ENCODE measurements at regions not wholly inside any gene's neighbourhood (a gene's known extent, or its start where the extent isn't known, plus 50 kb on each side); places are given as distances from the start of the nearest gene placed in this dataset.

DNA sequence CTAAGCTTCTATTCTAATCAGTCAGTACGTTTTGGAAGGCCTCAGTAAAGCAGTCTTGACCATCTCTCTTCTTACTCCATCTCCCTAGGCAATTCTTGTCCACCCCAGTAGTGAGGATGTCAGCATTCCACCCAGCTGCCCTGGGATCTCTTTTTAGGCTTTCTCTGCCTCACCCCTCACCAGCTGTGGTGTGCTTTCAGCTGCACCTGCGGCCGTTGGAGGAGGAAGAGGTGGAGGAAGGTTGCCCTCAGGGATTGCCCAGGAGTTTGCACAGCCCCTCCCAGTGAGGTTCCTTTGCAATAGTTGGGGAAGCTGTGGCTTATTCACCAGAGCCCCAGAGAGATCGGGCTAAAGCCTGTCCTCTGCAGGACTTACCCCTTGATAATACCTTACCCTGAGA lies 615.8 kb downstream of the BNC2 start:
- BruUV-seq (replicated peaks), result no TSS peak
- TF ChIP-seq, protein P1, sequence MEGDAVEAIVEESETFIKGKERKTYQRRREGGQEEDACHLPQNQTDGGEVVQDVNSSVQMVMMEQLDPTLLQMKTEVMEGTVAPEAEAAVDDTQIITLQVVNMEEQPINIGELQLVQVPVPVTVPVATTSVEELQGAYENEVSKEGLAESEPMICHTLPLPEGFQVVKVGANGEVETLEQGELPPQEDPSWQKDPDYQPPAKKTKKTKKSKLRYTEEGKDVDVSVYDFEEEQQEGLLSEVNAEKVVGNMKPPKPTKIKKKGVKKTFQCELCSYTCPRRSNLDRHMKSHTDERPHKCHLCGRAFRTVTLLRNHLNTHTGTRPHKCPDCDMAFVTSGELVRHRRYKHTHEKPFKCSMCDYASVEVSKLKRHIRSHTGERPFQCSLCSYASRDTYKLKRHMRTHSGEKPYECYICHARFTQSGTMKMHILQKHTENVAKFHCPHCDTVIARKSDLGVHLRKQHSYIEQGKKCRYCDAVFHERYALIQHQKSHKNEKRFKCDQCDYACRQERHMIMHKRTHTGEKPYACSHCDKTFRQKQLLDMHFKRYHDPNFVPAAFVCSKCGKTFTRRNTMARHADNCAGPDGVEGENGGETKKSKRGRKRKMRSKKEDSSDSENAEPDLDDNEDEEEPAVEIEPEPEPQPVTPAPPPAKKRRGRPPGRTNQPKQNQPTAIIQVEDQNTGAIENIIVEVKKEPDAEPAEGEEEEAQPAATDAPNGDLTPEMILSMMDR (IDR thresholded peaks at IDR 0.05), result no peak
- TF ChIP-seq TCF7L2 (IDR thresholded peaks at IDR 0.05; ENCODE audit: low read depth, low read length) (no peak), POLR2AphosphoS5 (IDR thresholded peaks at IDR 0.05; ENCODE audit: low read depth, low read length) (no peak), SIN3A (IDR thresholded peaks at IDR 0.05; ENCODE audit: borderline replicate concordance, insufficient read depth, low read depth, low read length) (no peak)
- TF ChIP-seq, protein P2, sequence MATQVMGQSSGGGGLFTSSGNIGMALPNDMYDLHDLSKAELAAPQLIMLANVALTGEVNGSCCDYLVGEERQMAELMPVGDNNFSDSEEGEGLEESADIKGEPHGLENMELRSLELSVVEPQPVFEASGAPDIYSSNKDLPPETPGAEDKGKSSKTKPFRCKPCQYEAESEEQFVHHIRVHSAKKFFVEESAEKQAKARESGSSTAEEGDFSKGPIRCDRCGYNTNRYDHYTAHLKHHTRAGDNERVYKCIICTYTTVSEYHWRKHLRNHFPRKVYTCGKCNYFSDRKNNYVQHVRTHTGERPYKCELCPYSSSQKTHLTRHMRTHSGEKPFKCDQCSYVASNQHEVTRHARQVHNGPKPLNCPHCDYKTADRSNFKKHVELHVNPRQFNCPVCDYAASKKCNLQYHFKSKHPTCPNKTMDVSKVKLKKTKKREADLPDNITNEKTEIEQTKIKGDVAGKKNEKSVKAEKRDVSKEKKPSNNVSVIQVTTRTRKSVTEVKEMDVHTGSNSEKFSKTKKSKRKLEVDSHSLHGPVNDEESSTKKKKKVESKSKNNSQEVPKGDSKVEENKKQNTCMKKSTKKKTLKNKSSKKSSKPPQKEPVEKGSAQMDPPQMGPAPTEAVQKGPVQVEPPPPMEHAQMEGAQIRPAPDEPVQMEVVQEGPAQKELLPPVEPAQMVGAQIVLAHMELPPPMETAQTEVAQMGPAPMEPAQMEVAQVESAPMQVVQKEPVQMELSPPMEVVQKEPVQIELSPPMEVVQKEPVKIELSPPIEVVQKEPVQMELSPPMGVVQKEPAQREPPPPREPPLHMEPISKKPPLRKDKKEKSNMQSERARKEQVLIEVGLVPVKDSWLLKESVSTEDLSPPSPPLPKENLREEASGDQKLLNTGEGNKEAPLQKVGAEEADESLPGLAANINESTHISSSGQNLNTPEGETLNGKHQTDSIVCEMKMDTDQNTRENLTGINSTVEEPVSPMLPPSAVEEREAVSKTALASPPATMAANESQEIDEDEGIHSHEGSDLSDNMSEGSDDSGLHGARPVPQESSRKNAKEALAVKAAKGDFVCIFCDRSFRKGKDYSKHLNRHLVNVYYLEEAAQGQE (IDR thresholded peaks at IDR 0.05; ENCODE audit: insufficient read depth in 1 of 2, low read depth in 2 of 2, low read length in 1 of 2), result no peak
- no peaks in the 10 kb centered on the region for H3K36me3 ChIP-seq (ENCODE audit: control insufficient read depth, insufficient read depth, low read length)
- no peaks in the 10 kb centered on the region for H3K4me1 ChIP-seq (ENCODE audit: control insufficient read depth, insufficient read depth, low read length)
- H3K4me3 ChIP-seq (ENCODE audit: low read depth in 2 of 2, low read length in 2 of 2), result no peak overlapping the region
- no peaks in the 10 kb centered on the region for H3K27me3 ChIP-seq (ENCODE audit: control insufficient read depth, insufficient read depth, low read length)
- no peak for DNase-seq (ENCODE audit: low read depth, low spot score)
- ChIA-PET POLR2A (no interaction called here), CTCF (no interaction called here)
- in situ Hi-C loops (cut with HindIII; ENCODE audit: low pct_unique_long_range_greater_than_20kb, low sequenced_read_pairs), result no loop called here
- H3K27ac ChIP-seq (ENCODE audit: low read length), result no peak overlapping the region
- H3K9me3 ChIP-seq (ENCODE audit: control insufficient read depth, insufficient read depth, low read depth, low read length), result no peaks in the 10 kb centered on the region
- intact Hi-C loops (cut with micrococcal nuclease; ENCODE audit: unreplicated experiment), result no loop called here
- no peak for ATAC-seq

DNA sequence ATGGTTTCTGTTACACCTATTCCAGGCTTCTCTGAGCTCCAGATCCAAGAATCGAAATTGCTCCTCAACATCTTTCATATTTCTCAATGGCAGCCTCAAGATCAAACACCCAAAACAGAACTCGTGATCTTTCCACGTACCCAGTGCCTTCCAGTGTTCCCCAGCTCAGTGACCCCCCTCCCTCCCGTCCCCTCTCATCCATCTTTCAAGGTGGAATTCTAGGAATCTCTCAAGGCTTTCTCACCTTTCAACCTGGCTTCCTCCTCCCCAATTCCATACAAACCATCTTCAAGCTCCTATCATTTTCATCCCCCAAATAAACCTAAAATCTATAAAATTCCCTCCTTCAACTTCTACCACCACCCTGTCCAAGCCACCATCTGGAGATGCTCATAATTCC lies 615.3 kb downstream of the BNC2 start:
- Histone ChIP-seq H3K36me3 (ENCODE audit: control insufficient read depth, insufficient read depth, low read length) (no peaks in the 10 kb centered on the region), H3K27ac (ENCODE audit: low read length) (no peak overlapping the region), H3K4me3 (ENCODE audit: low read depth in 2 of 2, low read length in 2 of 2) (no peak overlapping the region), H3K27me3 (ENCODE audit: control insufficient read depth, insufficient read depth, low read length) (no peaks in the 10 kb centered on the region), H3K4me1 (ENCODE audit: control insufficient read depth, insufficient read depth, low read length) (no peaks in the 10 kb centered on the region), H3K9me3 (ENCODE audit: control insufficient read depth, insufficient read depth, low read depth, low read length) (no peaks in the 10 kb centered on the region)
- in situ Hi-C loops (cut with HindIII; ENCODE audit: low pct_unique_long_range_greater_than_20kb, low sequenced_read_pairs) (no loop called here), intact Hi-C loops (cut with micrococcal nuclease; ENCODE audit: unreplicated experiment) (no loop called here)
- DNase-seq (ENCODE audit: low read depth, low spot score), result no peak
- BruUV-seq (replicated peaks), result no TSS peak
- CTCF ChIA-PET, result no interaction called here
- no peak for ATAC-seq
- POLR2A ChIA-PET, result no interaction called here
- no peak for TF ChIP-seq SIN3A (IDR thresholded peaks at IDR 0.05; ENCODE audit: borderline replicate concordance, insufficient read depth, low read depth, low read length)
- TF ChIP-seq POLR2AphosphoS5 (IDR thresholded peaks at IDR 0.05; ENCODE audit: low read depth, low read length), result no peak

DNA sequence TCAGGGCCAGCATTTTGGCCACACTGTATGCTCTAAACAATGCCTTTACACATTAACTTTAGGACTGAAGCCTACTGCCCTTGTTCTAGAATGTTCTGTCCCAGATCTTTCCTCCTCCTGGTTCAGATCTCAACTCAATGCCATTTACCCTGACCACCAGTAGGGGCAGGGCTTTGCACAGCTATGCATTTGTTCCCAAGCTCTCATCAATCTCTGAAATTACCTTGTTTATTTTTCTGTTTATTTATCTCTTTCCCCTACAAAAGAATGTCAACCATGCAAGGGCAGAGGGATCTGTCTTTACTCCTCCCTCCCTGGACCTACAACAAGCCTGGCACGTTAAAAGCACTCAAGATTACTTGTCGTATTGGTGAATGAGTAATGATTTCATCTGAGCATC lies 612.9 kb downstream of the BNC2 start:
- intact Hi-C loops (cut with micrococcal nuclease; ENCODE audit: unreplicated experiment), result no loop called here
- TF ChIP-seq SIN3A (IDR thresholded peaks at IDR 0.05; ENCODE audit: borderline replicate concordance, insufficient read depth, low read depth, low read length) (no peak), TCF7L2 (IDR thresholded peaks at IDR 0.05; ENCODE audit: low read depth, low read length) (no peak), POLR2AphosphoS5 (IDR thresholded peaks at IDR 0.05; ENCODE audit: low read depth, low read length) (no peak)
- TF ChIP-seq, protein P1 (IDR thresholded peaks at IDR 0.05), result peak; percentile 34
- TF ChIP-seq, protein P2 (IDR thresholded peaks at IDR 0.05; ENCODE audit: insufficient read depth in 1 of 2, low read depth in 2 of 2, low read length in 1 of 2), result no peak
- no peak overlapping the region for H3K27ac ChIP-seq (ENCODE audit: low read length)
- POLR2A ChIA-PET, result no interaction called here
- no peak overlapping the region for H3K4me3 ChIP-seq (ENCODE audit: low read depth in 2 of 2, low read length in 2 of 2)
- DNase-seq (ENCODE audit: low read depth, low spot score) (no peak), ATAC-seq (no peak)
- in situ Hi-C loops (cut with HindIII; ENCODE audit: low pct_unique_long_range_greater_than_20kb, low sequenced_read_pairs), result no loop called here
- no peaks in the 10 kb centered on the region for H3K27me3 ChIP-seq (ENCODE audit: control insufficient read depth, insufficient read depth, low read length)
- CTCF ChIA-PET, result no interaction called here
- no peaks in the 10 kb centered on the region for H3K9me3 ChIP-seq (ENCODE audit: control insufficient read depth, insufficient read depth, low read depth, low read length)
- no peaks in the 10 kb centered on the region for H3K36me3 ChIP-seq (ENCODE audit: control insufficient read depth, insufficient read depth, low read length)
- no peaks in the 10 kb centered on the region for H3K4me1 ChIP-seq (ENCODE audit: control insufficient read depth, insufficient read depth, low read length)
- BruUV-seq (replicated peaks), result no TSS peak
